NB4 (cell line): ENCODE measurements at regions not wholly inside any gene's neighbourhood (a gene's known extent, or its start where the extent isn't known, plus 50 kb on each side); places are given as distances from the start of the nearest gene placed in this dataset.

Experiments used
- DNase-seq: peaks from one replicate; pipeline ENCODE4 v3.0.0; 2010; ENCODE audit warnings: low read depth
- H3K4me3 ChIP-seq: one replicate; pipeline ENCODE4 v1.5.1; 2011; ENCODE audit warnings: mild to moderate bottlenecking, low read depth, low read length, moderate library complexity
- MYC ChIP-seq: IDR thresholded peaks from 2 replicates; pipeline ENCODE4 v1.6.1; 2011; ENCODE audit warnings: low read depth, low read length
- POLR2A ChIP-seq: IDR thresholded peaks from 2 replicates; pipeline ENCODE4 v1.6.1; 2011; ENCODE audit warnings: mild to moderate bottlenecking; ENCODE audit not compliant: insufficient read length; ENCODE audit errors: extremely low read depth
- TF ChIP-seq, protein P1 (sequence below): IDR thresholded peaks from one replicate; pipeline ENCODE4 v1.5.1; 2012; ENCODE audit warnings: low read depth, low read length
- TF ChIP-seq, protein P2 (sequence below): IDR thresholded peaks from 2 replicates; pipeline ENCODE4 v1.6.1; 2011; ENCODE audit warnings: low read depth, low read length

DNA sequence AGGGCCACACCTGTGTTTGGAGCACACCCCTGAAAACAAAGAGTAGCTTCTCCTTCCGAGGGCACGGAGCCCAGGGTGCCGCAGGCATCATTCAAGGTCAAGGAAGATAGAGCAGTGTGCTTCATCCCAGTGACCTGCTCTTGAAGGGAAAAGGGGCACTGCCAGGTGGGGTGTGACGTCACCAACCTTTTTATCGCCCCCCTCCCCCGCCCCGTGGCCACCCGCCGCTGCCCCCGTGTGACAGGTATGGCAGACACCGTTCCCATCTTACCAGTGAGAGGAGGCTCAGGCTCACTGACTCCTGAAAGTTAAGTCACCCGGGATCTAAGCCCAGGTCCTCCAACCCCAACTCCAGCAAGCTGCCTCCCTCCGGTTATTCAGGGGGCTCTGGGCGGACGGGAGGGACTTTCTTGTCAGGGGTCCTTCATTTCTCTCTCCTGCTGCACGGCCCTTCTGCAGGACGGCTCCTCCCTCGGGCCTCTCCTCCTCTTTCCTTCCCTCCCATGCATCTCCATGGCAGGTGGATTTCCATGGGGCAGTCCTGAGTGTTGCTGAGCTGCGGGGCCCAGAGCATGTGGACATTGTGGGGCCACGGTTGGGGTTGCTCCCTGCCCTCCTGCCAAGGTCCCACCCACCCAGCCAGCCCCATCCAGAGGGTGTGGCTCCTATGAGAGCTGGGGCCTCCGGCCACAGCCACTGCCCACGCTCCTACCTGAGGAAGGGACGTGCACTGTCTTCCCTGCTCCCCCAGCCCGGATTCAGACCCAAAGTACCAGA lies 114.1 kb upstream of the HDAC4 start:
- no peak overlapping the region for H3K4me3 ChIP-seq
- no peak for DNase-seq
- TF ChIP-seq POLR2A: no peak
- no peak for TF ChIP-seq MYC
- TF ChIP-seq, protein P1, sequence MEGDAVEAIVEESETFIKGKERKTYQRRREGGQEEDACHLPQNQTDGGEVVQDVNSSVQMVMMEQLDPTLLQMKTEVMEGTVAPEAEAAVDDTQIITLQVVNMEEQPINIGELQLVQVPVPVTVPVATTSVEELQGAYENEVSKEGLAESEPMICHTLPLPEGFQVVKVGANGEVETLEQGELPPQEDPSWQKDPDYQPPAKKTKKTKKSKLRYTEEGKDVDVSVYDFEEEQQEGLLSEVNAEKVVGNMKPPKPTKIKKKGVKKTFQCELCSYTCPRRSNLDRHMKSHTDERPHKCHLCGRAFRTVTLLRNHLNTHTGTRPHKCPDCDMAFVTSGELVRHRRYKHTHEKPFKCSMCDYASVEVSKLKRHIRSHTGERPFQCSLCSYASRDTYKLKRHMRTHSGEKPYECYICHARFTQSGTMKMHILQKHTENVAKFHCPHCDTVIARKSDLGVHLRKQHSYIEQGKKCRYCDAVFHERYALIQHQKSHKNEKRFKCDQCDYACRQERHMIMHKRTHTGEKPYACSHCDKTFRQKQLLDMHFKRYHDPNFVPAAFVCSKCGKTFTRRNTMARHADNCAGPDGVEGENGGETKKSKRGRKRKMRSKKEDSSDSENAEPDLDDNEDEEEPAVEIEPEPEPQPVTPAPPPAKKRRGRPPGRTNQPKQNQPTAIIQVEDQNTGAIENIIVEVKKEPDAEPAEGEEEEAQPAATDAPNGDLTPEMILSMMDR: no peak
- TF ChIP-seq, protein P2, sequence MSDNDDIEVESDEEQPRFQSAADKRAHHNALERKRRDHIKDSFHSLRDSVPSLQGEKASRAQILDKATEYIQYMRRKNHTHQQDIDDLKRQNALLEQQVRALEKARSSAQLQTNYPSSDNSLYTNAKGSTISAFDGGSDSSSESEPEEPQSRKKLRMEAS: no peak

DNA sequence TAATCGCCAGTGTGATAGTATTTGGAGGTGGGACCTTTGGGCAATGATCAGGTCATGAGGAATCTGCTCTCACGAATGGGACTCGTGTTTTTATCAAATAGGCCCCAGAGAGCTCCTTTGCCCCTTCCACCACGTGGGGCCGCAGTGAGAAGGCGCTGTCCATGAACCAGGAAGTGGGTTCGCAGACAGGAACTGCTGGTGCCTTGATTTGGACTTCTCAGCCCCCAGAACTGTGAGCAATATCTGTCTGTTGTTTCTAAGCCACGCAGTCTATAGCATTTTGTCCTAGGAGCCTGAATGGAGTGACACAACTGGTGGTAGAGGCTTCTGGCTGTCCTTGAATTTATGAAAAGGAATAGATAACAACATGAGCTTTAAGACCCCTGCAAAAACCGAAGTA lies 111.2 kb upstream of the HDAC4 start:
- no peak for DNase-seq
- TF ChIP-seq, protein P2: no peak
- TF ChIP-seq MYC: no peak
- TF ChIP-seq, protein P1: no peak
- no peak overlapping the region for H3K4me3 ChIP-seq

DNA sequence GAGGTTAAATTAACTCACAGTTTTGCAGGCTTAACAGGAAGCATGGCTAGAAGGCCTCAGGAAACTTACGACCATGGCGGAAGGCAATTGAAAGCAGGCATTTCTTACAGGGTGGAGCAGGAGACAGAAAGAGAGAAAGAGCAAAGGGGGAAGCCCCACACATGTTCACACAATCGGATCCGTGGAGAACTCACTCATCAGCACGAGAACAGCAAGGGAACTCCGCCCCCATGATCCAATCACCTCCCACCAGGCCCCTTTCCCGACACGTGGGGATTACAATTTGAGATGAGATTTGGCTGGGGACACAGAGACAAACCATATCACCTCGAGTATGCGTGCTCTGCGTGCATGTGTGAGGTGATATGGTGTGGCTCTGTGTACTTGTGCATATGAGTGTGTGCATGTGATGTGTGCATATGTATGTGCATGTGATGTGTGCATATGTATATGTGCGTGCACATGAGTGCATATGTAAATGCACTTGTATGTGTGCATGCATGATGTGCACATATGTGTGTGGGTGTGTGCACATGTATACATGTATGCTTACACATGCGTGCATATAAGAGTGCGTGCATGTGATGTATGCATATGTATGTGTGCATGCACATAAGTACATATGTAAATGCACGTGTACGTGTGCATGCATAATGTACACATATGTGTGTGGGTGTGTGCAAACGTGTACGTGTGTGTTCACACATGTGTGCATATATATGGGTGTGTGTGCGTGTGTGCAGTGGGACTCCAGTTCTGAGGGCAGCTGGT lies 108.7 kb upstream of the HDAC4 start:
- DNase-seq: no peak
- TF ChIP-seq MYC (no peak), POLR2A (no peak)
- TF ChIP-seq, protein P2: no peak
- TF ChIP-seq, protein P1: no peak
- H3K4me3 ChIP-seq: no peak overlapping the region

DNA sequence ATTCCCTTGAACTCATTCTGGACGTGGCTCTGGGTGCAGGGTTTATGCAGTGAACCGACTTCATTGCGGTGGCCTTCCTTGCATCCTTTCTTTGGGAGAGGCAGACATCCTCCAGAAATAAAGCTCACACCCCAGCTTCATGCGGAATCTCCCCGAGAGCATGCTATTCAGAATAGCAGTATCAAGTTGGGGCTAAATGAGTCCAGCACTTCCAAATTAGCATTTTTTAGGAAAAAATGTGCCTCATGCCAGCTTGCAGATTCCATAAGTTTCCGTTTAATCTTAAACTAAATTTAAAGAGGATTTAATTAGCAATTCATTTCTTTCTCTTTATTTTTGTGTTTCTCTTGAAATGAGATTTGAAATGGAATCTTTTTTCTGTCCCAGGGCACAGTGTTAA lies 107.4 kb upstream of the HDAC4 start:
- no peak for DNase-seq

DNA sequence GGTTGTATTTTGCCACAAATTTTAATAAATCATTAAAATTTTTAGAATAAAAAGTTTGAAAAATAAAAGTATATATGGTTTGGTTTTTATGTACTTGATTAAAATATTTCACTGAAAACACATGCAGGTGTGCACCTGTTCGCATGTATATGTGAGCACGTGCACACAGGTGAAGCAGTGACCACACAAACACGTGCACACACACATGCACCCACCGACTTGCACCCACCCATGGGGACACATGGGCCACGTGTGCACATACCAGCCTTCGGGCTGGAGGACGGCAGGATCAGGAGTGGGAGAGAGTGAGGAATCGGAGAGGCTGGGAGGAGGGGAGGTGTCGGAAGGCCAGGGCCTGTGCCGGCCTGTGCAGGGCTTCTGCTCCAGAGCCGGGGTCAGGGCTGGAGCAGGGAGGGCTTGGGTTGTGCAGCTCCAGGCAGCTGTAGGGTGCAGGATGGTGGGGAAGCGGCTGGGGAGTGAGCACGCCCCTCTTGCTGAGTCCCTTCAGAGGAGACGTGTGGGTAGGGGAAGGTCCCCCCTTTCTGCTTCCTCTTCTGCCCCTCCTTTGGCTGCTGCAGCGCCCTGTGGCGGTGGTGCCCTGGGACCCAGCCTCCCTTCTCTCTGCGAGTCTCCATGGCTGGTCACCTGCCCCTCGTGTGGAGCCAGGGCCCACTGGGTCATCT lies 106.9 kb upstream of the HDAC4 start:
- no peak overlapping the region for H3K4me3 ChIP-seq
- TF ChIP-seq POLR2A: no peak
- no peak for TF ChIP-seq MYC
- TF ChIP-seq, protein P1: no peak
- TF ChIP-seq, protein P2: no peak
- peak; percentile 37 for DNase-seq

More for the DNA sequence above, 107.4 kb upstream of the HDAC4 start:
- TF ChIP-seq, protein P2: no peak
- no peak for TF ChIP-seq POLR2A
- no peak for TF ChIP-seq MYC
- TF ChIP-seq, protein P1: no peak
- H3K4me3 ChIP-seq: no peak overlapping the region
